SK-N-MC (cell line): ENCODE measurements at regions not wholly inside any gene's neighbourhood (a gene's known extent, or its start where the extent isn't known, plus 50 kb on each side); places are given as distances from the start of the nearest gene placed in this dataset.

Source experiments
- DNase-seq: peaks from one replicate; pipeline ENCODE4 v3.0.0-alpha.2; 2011; ENCODE audit warnings: low read depth, low spot score
- H3K27ac ChIP-seq: fragments of 200-600 bp; sonication (generic); 2 replicates; pipeline ENCODE4 v1.5.1; 2016; ENCODE audit warnings: mixed run types
- H3K36me3 ChIP-seq: fragments of 200-600 bp; sonication (generic); 2 replicates; pipeline ENCODE4 v1.6.1; 2017; ENCODE audit warnings: antibody characterized with exemption, low read length, mixed read lengths; ENCODE audit not compliant: insufficient read depth
- H3K4me3 ChIP-seq: fragments of 200-600 bp; sonication (generic); 2 replicates; pipeline ENCODE4 v1.5.1; 2016
- H3K9ac ChIP-seq: fragments of 200-600 bp; sonication (generic); 2 replicates; pipeline ENCODE4 v1.8.0; 2017; ENCODE audit warnings: mixed run types, mixed read lengths; ENCODE audit not compliant: insufficient read length
- H3K9me3 ChIP-seq: fragments of 200-600 bp; sonication (generic); 2 replicates; pipeline ENCODE4 v1.6.1; 2017; ENCODE audit warnings: low read depth, mild to moderate bottlenecking, antibody characterized with exemption, low read length, moderate library complexity, mixed read lengths
- EZH2 ChIP-seq: fragments of 200-600 bp; sonication (generic); IDR thresholded peaks from one replicate; pipeline ENCODE4 v1.6.1; 2017; ENCODE audit warnings: antibody characterized with exemption
- FOXP2 ChIP-seq: optimal IDR thresholded peaks from 2 replicates; pipeline ENCODE3; 2011; ENCODE audit warnings: mild to moderate bottlenecking, moderate library complexity; ENCODE audit not compliant: insufficient read depth; ENCODE audit errors: extremely low read length, control extremely low read depth
- POLR2AphosphoS5 ChIP-seq: IDR thresholded peaks from 2 replicates; pipeline ENCODE4 v1.6.1; 2012; ENCODE audit warnings: mild to moderate bottlenecking, low read depth, low read length, borderline replicate concordance

- Histone ChIP-seq H3K27ac (no peak overlapping the region), H3K4me3 (no peak overlapping the region), H3K9me3 (no peaks in the 10 kb centered on the region), H3K9ac (no peak overlapping the region), H3K36me3 (no peaks in the 10 kb centered on the region)
- no peak for TF ChIP-seq FOXP2
- TF ChIP-seq EZH2, result no peak
- TF ChIP-seq POLR2AphosphoS5, result no peak
- no peak for DNase-seq
Observed at GRCh38 chr15:39304931-39305728, 275.7 kb upstream of the THBS1 start.

GRCh38 chr15:39310633-39311032 is 270.2 kb upstream of the THBS1 start:
- Histone ChIP-seq H3K9ac (no peak overlapping the region), H3K36me3 (no peaks in the 10 kb centered on the region), H3K27ac (no peak overlapping the region), H3K4me3 (no peak overlapping the region), H3K9me3 (no peaks in the 10 kb centered on the region)
- no peak for DNase-seq
- TF ChIP-seq EZH2 (no peak), FOXP2 (no peak), POLR2AphosphoS5 (no peak)

GRCh38 chr15:39312984-39313383 is 267.9 kb upstream of the THBS1 start:
- Histone ChIP-seq H3K9ac (no peak overlapping the region), H3K27ac (no peak overlapping the region), H3K4me3 (no peak overlapping the region), H3K36me3 (no peaks in the 10 kb centered on the region), H3K9me3 (no peaks in the 10 kb centered on the region)
- no peak for TF ChIP-seq FOXP2
- no peak for TF ChIP-seq POLR2AphosphoS5
- TF ChIP-seq EZH2, result no peak
- DNase-seq, result no peak

DNA sequence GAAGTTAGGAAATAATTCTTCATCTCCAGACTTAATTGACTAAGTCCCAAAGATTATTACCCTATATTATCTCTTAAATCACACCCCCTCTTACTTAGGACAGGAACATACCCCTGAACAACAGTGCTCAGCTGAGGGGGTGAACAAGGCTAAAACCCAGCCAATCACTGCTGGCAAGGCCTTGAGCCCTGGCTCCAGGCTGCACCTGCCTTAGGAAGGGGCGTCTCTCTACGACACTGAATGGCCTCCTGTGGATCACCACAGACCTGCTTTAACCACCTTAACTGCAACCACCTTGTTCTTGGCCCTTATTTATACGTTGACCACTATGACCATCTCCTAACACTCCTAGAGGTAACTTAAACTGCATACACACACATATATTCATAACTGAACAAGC is 267.4 kb upstream of the THBS1 start:
- Histone ChIP-seq H3K9me3 (no peaks in the 10 kb centered on the region), H3K4me3 (no peak overlapping the region), H3K36me3 (no peaks in the 10 kb centered on the region), H3K9ac (no peak overlapping the region), H3K27ac (no peak overlapping the region)
- DNase-seq, result no peak
- TF ChIP-seq POLR2AphosphoS5 (no peak), FOXP2 (no peak), EZH2 (no peak)

- Histone ChIP-seq H3K4me3 (no peak overlapping the region), H3K36me3 (no peaks in the 10 kb centered on the region), H3K27ac (no peak overlapping the region), H3K9me3 (no peaks in the 10 kb centered on the region), H3K9ac (no peak overlapping the region)
- DNase-seq, result no peak
- TF ChIP-seq EZH2, result no peak
- no peak for TF ChIP-seq FOXP2
- no peak for TF ChIP-seq POLR2AphosphoS5
Observed at GRCh38 chr15:39313881-39314280, 267.0 kb upstream of the THBS1 start.

DNA sequence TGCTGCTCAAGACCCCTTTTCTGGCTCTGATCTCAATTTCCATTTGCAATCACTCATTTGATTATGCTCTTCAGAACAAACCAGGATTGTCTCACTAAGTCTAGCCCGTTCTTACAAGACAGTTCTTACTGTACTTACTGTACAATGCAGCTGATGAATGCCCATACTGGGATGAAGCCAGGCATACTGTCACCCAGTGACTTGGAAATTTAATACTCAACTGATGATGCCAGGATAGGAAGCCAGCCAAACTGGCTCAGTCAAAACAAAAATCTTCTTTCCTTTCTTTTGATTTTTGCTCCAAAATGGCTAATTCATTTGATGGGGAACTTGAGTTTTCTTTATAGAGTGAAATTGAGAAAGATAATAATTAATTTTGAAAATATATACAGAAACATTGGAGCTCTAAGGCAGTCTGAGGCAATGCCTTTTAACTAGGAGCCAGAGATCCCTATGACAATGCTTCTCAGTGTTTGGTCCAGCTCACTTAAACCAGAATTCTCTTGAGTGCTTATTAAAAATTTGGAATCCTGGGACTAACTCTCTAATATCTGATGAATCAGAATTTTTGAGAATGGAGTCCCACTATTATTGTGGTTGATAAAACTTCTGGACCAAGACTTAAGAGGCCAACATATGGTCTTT is 265.6 kb upstream of the THBS1 start:
- Histone ChIP-seq H3K36me3 (no peaks in the 10 kb centered on the region), H3K27ac (no peak overlapping the region), H3K9ac (no peak overlapping the region), H3K9me3 (no peaks in the 10 kb centered on the region), H3K4me3 (no peak overlapping the region)
- DNase-seq, result no peak
- TF ChIP-seq FOXP2 (no peak), EZH2 (no peak), POLR2AphosphoS5 (no peak)

- no peak overlapping the region for H3K9ac ChIP-seq
- no peaks in the 10 kb centered on the region for H3K9me3 ChIP-seq
- no peak overlapping the region for H3K27ac ChIP-seq
- H3K4me3 ChIP-seq, result no peak overlapping the region
- no peaks in the 10 kb centered on the region for H3K36me3 ChIP-seq
- DNase-seq, result no peak
- TF ChIP-seq EZH2 (no peak), FOXP2 (no peak)
Observed at GRCh38 chr15:39317225-39317624, 263.7 kb upstream of the THBS1 start.

DNA sequence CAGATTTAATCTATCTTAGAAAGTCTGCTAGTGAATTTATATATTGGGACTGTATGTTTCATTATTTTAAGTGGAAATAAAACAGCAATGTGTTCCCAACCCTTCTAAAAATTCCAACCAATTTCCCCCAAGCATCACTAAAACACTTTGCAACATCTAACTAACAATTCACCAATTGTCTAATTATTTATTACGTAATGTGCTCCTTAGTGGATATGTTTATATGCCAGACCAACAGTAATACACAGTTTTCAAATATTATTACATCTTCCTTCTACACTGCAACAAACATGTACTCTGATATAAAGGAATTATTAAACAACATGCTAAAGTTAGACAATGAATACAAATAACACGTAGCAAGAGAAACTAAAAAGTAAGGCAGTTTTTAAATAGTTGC is 262.6 kb upstream of the THBS1 start:
- Histone ChIP-seq H3K36me3 (no peaks in the 10 kb centered on the region), H3K9ac (no peak overlapping the region), H3K9me3 (no peaks in the 10 kb centered on the region), H3K4me3 (no peak overlapping the region), H3K27ac (no peak overlapping the region)
- TF ChIP-seq POLR2AphosphoS5 (no peak), EZH2 (no peak), FOXP2 (no peak)
- DNase-seq, result no peak

GRCh38 chr15:39320355-39320754 is 260.5 kb upstream of the THBS1 start:
- H3K9ac ChIP-seq, result no peak overlapping the region
- H3K36me3 ChIP-seq, result no peaks in the 10 kb centered on the region
- no peak for TF ChIP-seq FOXP2
- no peak for TF ChIP-seq EZH2
- no peak for TF ChIP-seq POLR2AphosphoS5
- DNase-seq, result no peak
- no peaks in the 10 kb centered on the region for H3K9me3 ChIP-seq
- no peak overlapping the region for H3K27ac ChIP-seq
- no peak overlapping the region for H3K4me3 ChIP-seq
